Mesendoderm (in vitro differentiated cells): ENCODE measurements at regions not wholly inside any gene's neighbourhood (a gene's known extent, or its start where the extent isn't known, plus 50 kb on each side); places are given as distances from the start of the nearest gene placed in this dataset.

Experiments
- DNase-seq: peaks from one replicate; pipeline ENCODE4 v3.0.0; 2013
- H2AK5ac ChIP-seq: 2 replicates; pipeline ENCODE4 v1.6.1; 2013; ENCODE audit warnings: low read length, inconsistent platforms
- H2BK120ac ChIP-seq: 2 replicates; pipeline ENCODE4 v1.6.1; 2013; ENCODE audit warnings: low read depth, mild to moderate bottlenecking, low read length, moderate library complexity, mixed read lengths
- H2BK15ac ChIP-seq: replicated peaks from 2 replicates; pipeline ENCODE4 v1.6.1; 2013; ENCODE audit warnings: low read depth, mild to moderate bottlenecking, moderate library complexity
- H2BK5ac ChIP-seq: 2 replicates; pipeline ENCODE4 v1.6.1; 2013; ENCODE audit warnings: low read length, inconsistent platforms
- H3K18ac ChIP-seq: 2 replicates; pipeline ENCODE4 v1.6.1; 2013; ENCODE audit warnings: mild to moderate bottlenecking, low read length, mixed read lengths
- H3K23ac ChIP-seq: one replicate; pipeline ENCODE4 v1.6.1; 2013; ENCODE audit warnings: low read length
- H3K27ac ChIP-seq: 2 replicates; pipeline ENCODE4 v1.5.1; 2013; ENCODE audit warnings: low read depth, mild to moderate bottlenecking, inconsistent platforms, low read length, moderate library complexity
- H3K27me3 ChIP-seq: 2 replicates; pipeline ENCODE4 v1.6.1; 2013; ENCODE audit warnings: low read length, control low read depth, mild to moderate bottlenecking, inconsistent platforms; ENCODE audit not compliant: insufficient read depth, poor library complexity
- H3K36me3 ChIP-seq: 2 replicates; pipeline ENCODE4 v1.6.1; 2013; ENCODE audit warnings: low read length, inconsistent platforms; ENCODE audit not compliant: control insufficient read depth, insufficient read depth
- H3K4ac ChIP-seq: one replicate; pipeline ENCODE4 v1.6.1; 2013; ENCODE audit warnings: low read depth, mild to moderate bottlenecking, low read length, moderate library complexity
- H3K4me1 ChIP-seq: 2 replicates; pipeline ENCODE4 v1.6.1; 2013; ENCODE audit warnings: low read depth, low read length, inconsistent platforms; ENCODE audit not compliant: control insufficient read depth
- H3K4me2 ChIP-seq: 2 replicates; pipeline ENCODE4 v1.6.1; 2013; ENCODE audit warnings: low read length
- H3K4me3 ChIP-seq: 2 replicates; pipeline ENCODE4 v1.5.1; 2013; ENCODE audit warnings: mild to moderate bottlenecking, low read length
- H3K56ac ChIP-seq: one replicate; pipeline ENCODE4 v1.6.1; 2013; ENCODE audit warnings: low read length
- H3K79me1 ChIP-seq: 2 replicates; pipeline ENCODE4 v1.6.1; 2013; ENCODE audit warnings: low read length, inconsistent platforms
- H3K79me2 ChIP-seq: 2 replicates; pipeline ENCODE4 v1.6.1; 2013; ENCODE audit warnings: mild to moderate bottlenecking, low read length; ENCODE audit not compliant: control insufficient read depth, insufficient read depth
- H3K9ac ChIP-seq: 2 replicates; pipeline ENCODE4 v1.6.1; 2013; ENCODE audit warnings: low read length, inconsistent platforms
- H4K5ac ChIP-seq: one replicate; pipeline ENCODE4 v1.6.1; 2013; ENCODE audit warnings: low read length
- H4K8ac ChIP-seq: one replicate; pipeline ENCODE4 v1.6.1; 2013; ENCODE audit warnings: low read depth, mild to moderate bottlenecking, control low read depth, low read length, moderate library complexity
- WGBS: extraction: QIAGEN DNeasy Blood & Tissue Kit; methylation state at CpG from one replicate; pipeline ENCODE4 v1.1.7; 2013; ENCODE audit warnings: low lambda C conversion rate, missing lambda C conversion rate; ENCODE audit not compliant: insufficient coverage; ENCODE audit errors: extremely low coverage; 5-methylcytosine and 5-hydroxymethylcytosine counted together

- peaks cover 4% of the 10 kb centered on the region for H3K4me1 ChIP-seq
- no peak overlapping the region for H3K23ac ChIP-seq
These were observed 72.4 kb upstream of the NHSL1 start for GRCh38 chr6:138571585-138572166.

DNA sequence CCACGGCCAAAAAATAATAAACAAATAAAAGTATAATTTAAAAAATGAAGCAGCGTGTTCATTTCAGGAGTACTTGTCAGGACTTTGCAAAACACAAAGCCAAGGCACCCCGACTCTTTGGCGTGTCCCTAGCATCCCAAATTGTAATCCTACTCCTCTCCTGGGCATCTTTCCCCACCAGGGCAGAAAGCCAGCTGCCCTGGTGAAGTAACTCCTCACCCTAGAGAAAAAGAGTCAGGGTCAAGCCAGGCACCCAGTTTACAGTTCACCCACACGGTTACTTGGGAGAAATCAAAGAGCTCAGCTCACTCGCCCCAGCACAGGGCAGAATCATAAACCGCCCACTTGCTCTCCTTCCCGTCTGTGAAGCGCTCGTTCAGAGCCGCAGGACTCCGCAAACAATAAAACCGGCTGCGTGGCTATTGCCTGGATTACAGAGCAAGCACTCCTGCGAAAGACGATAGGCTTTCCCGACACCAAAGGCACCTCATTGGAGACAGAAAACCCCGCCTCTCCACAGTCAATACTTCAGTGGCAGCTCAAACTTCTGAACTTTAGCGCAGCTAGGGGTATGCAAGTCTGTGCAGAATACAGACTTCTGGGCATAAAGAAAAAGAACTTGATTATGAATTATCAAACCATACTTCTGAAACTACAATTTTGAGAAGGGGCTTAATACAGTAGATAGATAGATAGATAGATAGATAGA lies 73.0 kb upstream of the NHSL1 start:
- peaks cover 2% of the 10 kb centered on the region for H3K79me1 ChIP-seq
- peak overlapping the region; percentile 75 for H3K56ac ChIP-seq
- H3K4me2 ChIP-seq: peak overlapping the region; percentile 89
- no peak overlapping the region for H3K4ac ChIP-seq
- H2BK5ac ChIP-seq: no peak overlapping the region
- no peak overlapping the region for H2BK15ac ChIP-seq
- peak overlapping the region; percentile 66 for H3K9ac ChIP-seq
- H3K18ac ChIP-seq: no peak overlapping the region
- peak; percentile 88 for DNase-seq
- H3K4me1 ChIP-seq: peaks cover 4% of the 10 kb centered on the region
- H3K27me3 ChIP-seq: no peaks in the 10 kb centered on the region
- no peak overlapping the region for H2AK5ac ChIP-seq
- no CpG with 5 or more reads among the region's 19 CpGs for WGBS
- H4K5ac ChIP-seq: no peak overlapping the region
- H3K27ac ChIP-seq: no peak overlapping the region
- H2BK120ac ChIP-seq: no peak overlapping the region
- H3K23ac ChIP-seq: peak overlapping the region; percentile 4
- H3K79me2 ChIP-seq: peaks cover 7% of the 10 kb centered on the region
- peak overlapping the region; percentile 37 for H3K4me3 ChIP-seq
- no peaks in the 10 kb centered on the region for H3K36me3 ChIP-seq
- H4K8ac ChIP-seq: no peak overlapping the region

More at GRCh38 chr6:138571585-138572166, 72.4 kb upstream of the NHSL1 start:
- Histone ChIP-seq H2AK5ac (no peak overlapping the region), H4K8ac (no peak overlapping the region), H2BK120ac (no peak overlapping the region), H2BK5ac (no peak overlapping the region), H3K79me2 (peaks cover 7% of the 10 kb centered on the region), H3K79me1 (peaks cover 2% of the 10 kb centered on the region), H3K18ac (no peak overlapping the region), H3K9ac (peak overlapping the region; percentile 34), H3K36me3 (no peaks in the 10 kb centered on the region), H3K4me2 (peak overlapping the region; percentile 4), H3K56ac (no peak overlapping the region), H3K4ac (no peak overlapping the region), H3K4me3 (no peak overlapping the region), H3K27ac (no peak overlapping the region), H4K5ac (no peak overlapping the region), H3K27me3 (no peaks in the 10 kb centered on the region), H2BK15ac (no peak overlapping the region)
- WGBS: no CpG with 5 or more reads among the region's 15 CpGs
- DNase-seq: no peak

DNA sequence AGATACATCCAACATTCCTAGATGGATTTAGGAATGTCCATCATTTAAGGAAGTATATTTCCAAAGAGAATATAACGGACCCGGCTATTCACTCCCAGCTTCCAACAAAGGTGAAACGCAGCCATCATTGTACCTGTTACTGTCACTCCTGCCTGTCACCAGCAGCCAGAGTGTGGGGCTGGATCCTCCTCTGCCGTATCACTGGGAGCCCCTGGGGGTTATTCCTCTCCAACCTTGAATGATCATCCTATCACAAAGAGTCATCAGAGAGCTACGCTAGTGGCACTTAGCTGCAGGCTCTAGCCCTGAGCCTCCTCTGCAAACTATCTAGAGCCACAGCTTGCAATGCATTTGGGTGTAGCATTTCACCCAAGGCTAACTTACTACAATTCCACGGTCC lies 73.6 kb upstream of the NHSL1 start:
- no peak overlapping the region for H3K4me2 ChIP-seq
- peaks cover 4% of the 10 kb centered on the region for H3K4me1 ChIP-seq
- H3K9ac ChIP-seq: no peak overlapping the region
- H3K27ac ChIP-seq: no peak overlapping the region
- no peaks in the 10 kb centered on the region for H3K27me3 ChIP-seq
- no peak overlapping the region for H3K4me3 ChIP-seq
- no peak overlapping the region for H4K5ac ChIP-seq
- peak; percentile 80 for DNase-seq
- no peak overlapping the region for H2BK15ac ChIP-seq
- no peaks in the 10 kb centered on the region for H3K79me1 ChIP-seq
- no peak overlapping the region for H2BK5ac ChIP-seq
- H2BK120ac ChIP-seq: no peak overlapping the region
- no peaks in the 10 kb centered on the region for H3K36me3 ChIP-seq
- no peak overlapping the region for H3K4ac ChIP-seq
- WGBS: no CpG with 5 or more reads among the region's 6 CpGs
- no peak overlapping the region for H3K23ac ChIP-seq
- no peak overlapping the region for H3K56ac ChIP-seq
- no peak overlapping the region for H2AK5ac ChIP-seq
- H3K18ac ChIP-seq: no peak overlapping the region
- H3K79me2 ChIP-seq: peaks cover 4% of the 10 kb centered on the region
- H4K8ac ChIP-seq: no peak overlapping the region

DNA sequence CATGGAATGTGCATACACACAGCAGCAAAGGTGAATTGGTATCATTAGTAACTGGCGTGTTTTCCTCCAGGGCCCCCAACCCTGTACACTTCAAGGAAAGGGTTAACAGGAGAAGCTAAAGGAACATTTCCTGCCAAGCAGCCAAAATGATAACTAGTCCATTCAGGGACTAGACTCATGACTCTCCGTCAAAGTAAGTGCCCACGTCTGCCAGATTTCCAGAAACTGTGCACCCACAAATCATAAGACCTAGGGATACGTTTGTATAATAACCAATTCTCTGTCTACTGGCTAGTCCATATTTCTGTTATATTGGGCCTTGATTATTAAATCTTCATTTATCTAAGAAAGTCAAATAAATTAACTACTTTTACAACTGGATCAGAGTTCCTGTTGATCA lies 76.0 kb upstream of the NHSL1 start:
- H3K79me1 ChIP-seq: no peaks in the 10 kb centered on the region
- H3K56ac ChIP-seq: no peak overlapping the region
- no peak overlapping the region for H4K8ac ChIP-seq
- no peak overlapping the region for H3K18ac ChIP-seq
- H3K36me3 ChIP-seq: no peaks in the 10 kb centered on the region
- WGBS: no CpG with 5 or more reads among the region's 4 CpGs
- H2BK5ac ChIP-seq: no peak overlapping the region
- no peak overlapping the region for H3K4me2 ChIP-seq
- H2AK5ac ChIP-seq: no peak overlapping the region
- H3K23ac ChIP-seq: no peak overlapping the region
- no peak overlapping the region for H3K27ac ChIP-seq
- H3K79me2 ChIP-seq: peaks cover 2% of the 10 kb centered on the region
- H3K9ac ChIP-seq: no peak overlapping the region
- no peak overlapping the region for H2BK15ac ChIP-seq
- H3K4ac ChIP-seq: no peak overlapping the region
- H3K4me3 ChIP-seq: no peak overlapping the region
- no peak overlapping the region for H2BK120ac ChIP-seq
- peaks cover 4% of the 10 kb centered on the region for H3K4me1 ChIP-seq
- no peaks in the 10 kb centered on the region for H3K27me3 ChIP-seq
- DNase-seq: no peak
- no peak overlapping the region for H4K5ac ChIP-seq

GRCh38 chr6:138576313-138576712 lies 77.0 kb upstream of the NHSL1 start:
- H3K27me3 ChIP-seq: no peaks in the 10 kb centered on the region
- H2BK5ac ChIP-seq: no peak overlapping the region
- H3K4me1 ChIP-seq: peaks cover 2% of the 10 kb centered on the region
- no peak overlapping the region for H3K18ac ChIP-seq
- no peak overlapping the region for H4K8ac ChIP-seq
- DNase-seq: no peak
- H2AK5ac ChIP-seq: no peak overlapping the region
- H3K27ac ChIP-seq: no peak overlapping the region
- no peak overlapping the region for H3K4ac ChIP-seq
- H3K4me3 ChIP-seq: no peak overlapping the region
- no peak overlapping the region for H4K5ac ChIP-seq
- H3K56ac ChIP-seq: no peak overlapping the region
- H2BK120ac ChIP-seq: no peak overlapping the region
- H3K4me2 ChIP-seq: no peak overlapping the region
- no peaks in the 10 kb centered on the region for H3K36me3 ChIP-seq
- no peak overlapping the region for H3K23ac ChIP-seq
- H3K79me2 ChIP-seq: peaks cover 2% of the 10 kb centered on the region
- no peak overlapping the region for H2BK15ac ChIP-seq
- WGBS: no CpG with 5 or more reads among the region's 6 CpGs
- H3K79me1 ChIP-seq: no peaks in the 10 kb centered on the region
- no peak overlapping the region for H3K9ac ChIP-seq
